ENCODE measurements at regions not wholly inside any gene's neighbourhood (a gene's known extent, or its start where the extent isn't known, plus 50 kb on each side); places are given as distances from the start of the nearest gene placed in this dataset.
"Not testable (repeated sequence)": the region's sequence is repeated elsewhere in the genome, so short reads cannot be mapped to it uniquely, and the experiment has no call there.

- DNase-seq: no peak
These were observed 259.2 kb downstream of the C3orf38 start for GRCh38 chr3:88408935-88409334.

DNA sequence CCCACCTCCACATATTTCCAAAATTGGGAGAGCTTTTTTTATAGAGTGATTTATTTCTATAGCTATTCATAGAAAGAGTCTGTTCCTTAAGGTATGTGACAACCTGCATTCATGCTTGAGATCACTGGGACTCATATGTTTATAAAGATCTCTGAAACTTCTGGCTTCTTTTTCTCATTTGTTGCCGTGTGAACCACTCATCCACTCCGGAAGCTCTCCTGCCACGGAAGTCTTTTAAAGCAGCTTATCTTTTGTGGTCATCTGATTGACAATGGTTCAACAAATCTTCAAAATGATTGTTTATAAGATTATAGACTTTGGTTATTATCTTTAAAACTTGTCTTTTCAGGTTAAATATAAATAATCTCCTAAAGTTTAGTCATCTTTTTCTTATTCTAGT lies 260.5 kb downstream of the C3orf38 start:
- DNase-seq: no peak

DNA sequence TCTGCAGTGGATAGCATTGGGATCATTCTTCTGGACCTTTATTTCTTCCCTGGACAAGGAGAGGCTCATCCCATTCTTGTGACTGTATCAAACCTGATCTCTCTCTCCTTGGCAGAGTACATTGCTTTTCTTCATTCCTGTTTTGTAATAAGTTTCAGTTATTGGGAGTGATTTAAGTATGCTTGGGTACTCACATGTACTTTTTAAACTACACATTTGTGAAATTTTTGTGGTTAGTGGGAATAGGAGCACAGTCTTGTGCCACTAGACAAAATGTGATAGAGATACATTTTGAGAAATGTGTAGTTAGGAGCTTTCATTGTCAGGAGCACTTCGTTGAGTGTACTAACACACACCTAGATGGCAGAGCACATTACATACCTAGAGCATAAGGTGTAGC lies 262.6 kb downstream of the C3orf38 start:
- no peak for DNase-seq

DNA sequence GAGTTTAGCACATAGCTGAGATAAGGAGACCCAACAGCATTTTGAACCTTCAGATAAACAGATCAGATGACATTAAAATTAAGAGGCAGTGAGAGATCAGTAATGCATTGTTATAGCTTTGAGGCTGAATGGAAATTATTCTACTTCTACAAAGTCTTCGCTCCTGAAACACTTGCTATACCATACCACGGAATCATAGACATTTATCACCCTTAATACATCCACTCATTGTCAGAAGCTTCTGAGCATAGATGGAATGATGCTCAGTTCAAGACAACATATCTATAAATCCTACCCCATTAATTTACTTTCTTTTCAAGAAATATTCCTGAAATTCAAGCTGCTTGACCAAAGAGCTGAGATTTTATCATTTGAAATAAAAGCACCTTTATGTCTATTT lies 266.7 kb downstream of the C3orf38 start:
- DNase-seq: no peak

DNA sequence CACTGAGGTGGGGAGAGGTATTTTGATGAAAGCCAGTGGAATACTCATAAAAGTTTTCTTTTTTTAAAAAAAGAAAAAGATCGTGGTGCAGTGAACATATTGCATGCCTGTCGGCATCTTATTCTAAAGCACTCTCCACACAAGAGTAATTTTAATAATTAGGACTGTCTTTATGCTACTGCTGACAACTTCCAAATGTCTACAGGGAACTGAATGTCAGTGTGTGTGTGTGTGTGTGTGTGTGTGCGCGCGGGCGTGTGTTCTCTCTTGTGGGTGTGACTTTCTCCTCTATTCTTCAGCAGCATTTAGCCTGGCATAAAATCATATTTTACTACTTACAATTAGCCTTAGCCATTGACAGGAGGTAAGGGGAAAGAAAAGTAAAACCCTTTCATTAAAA lies 268.5 kb downstream of the C3orf38 start:
- no peak for DNase-seq

- no peak for DNase-seq
These were observed 283.8 kb downstream of the C3orf38 start for GRCh38 chr3:88433568-88433967.

GRCh38 chr3:88434001-88434400 lies 284.2 kb downstream of the C3orf38 start:
- DNase-seq: no peak

DNA sequence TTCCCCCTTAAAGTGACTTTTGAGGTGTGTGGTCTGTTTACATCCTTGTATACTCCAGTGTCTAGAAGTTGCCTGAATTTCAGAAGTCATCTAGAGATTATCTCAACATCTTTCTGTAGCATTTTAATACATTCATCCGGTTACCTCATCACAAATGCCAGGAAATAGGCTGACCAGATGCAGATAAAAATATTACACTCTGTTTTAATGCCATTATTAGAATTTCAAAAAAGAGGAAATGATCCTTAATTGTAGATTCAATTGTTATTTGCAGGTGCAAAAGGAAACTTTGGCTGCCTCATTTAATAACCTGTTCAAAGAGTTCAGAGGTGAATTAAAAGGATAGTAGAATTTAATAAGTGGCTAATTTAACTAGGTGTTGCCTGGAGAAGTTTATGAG lies 290.9 kb downstream of the C3orf38 start:
- DNase-seq: no peak

DNA sequence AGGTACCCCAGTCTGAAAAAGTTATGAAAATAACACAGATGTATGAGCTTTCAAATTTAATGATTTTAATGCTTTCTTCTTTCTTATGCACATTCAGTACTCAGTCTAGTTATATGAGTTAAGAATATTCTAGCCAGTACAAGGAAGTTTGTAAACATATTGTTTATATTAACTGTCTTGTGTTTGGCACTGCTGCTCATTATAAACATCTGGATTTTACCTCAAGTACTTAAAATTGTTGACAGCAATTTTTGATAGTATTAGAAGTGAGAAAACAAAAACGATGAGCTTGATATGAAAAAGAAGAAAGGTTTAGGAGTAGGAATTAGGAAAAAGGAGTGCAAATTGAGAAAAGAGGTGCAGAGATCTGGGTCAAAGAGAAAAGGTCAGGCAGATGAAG lies 293.3 kb downstream of the C3orf38 start:
- DNase-seq: no peak

GRCh38 chr3:88444251-88444650 lies 294.5 kb downstream of the C3orf38 start:
- no peak for DNase-seq

- DNase-seq: no peak
These were observed 302.5 kb downstream of the C3orf38 start for GRCh38 chr3:88452228-88452627.

DNA sequence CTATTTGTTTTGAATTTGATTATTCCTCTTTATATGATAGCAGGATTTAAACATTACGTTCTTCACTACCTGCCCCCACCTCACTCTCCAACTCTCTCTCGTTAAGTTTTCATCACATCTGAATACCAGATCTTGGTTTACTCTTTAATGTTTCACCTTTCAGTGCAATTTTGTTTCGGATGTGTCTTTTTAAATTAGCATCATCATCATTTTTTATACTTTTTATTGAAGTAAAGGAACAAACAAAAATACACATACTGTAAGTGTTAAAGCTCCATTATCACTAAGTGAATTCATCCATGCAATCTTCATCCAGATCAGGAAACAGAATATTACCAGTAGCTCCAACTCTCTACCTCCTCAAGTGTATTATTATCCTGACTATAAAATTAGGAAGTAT lies 310.6 kb downstream of the C3orf38 start:
- DNase-seq: no peak

GRCh38 chr3:88462230-88462629 lies 312.5 kb downstream of the C3orf38 start:
- no peak for DNase-seq

GRCh38 chr3:88467191-88467590 lies 317.4 kb downstream of the C3orf38 start:
- DNase-seq: no peak

DNA sequence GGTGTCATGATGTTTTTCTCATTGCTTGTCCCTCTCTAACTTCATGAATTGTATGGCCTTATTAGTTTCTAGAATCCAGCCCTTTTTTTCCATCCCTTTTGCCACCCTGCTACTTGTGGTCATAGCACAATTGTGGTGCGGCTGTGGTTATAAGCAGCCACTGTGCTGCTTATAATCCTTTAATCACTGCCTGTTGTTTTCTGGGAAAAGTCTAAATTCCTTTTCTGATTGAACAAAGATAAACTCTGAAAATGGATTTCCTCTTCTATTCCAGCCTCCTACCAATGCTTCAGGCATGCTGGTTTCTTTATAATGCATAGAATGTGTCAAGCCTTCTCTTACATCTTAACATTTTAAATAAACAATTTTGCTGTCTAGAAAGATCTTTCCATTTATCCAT lies 319.5 kb downstream of the C3orf38 start:
- DNase-seq: no peak

DNA sequence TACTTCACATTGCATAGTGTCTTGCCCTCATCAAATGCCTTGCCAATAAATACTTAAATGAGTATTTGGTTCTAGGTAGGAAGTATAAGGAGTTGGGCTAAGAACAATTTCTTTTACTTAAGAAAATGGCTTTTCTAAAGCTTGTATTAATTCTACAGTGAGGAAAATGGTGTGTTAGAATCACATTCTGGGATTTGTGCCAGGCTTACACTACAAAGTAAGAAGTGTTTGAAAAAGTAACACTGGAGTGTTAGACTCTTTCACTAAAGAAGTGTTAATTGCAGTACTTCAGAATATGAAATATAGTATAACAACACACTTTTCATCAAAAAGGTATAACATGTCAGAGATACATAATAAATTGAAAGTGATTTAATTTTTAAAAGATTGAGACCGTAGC lies 328.7 kb downstream of the C3orf38 start:
- no peak for DNase-seq

DNA sequence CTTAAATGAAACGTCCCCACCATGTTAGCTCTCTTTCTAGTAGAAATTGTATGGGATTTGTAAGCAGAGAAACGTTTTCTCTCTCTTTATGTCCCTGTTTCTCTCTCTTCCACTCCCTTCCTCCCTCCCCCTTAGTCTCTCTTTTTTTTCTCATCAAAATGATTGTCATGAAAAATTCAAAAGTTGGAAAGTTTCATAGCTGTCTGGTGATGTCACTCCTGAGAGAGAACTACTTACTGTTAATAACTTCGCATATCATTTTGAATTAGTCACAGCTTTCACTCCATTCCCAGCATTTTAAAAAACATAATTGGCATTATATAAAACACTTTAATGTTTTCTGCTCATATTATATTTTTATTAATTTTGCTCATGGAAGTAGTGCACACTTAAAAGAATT lies 331.1 kb downstream of the C3orf38 start:
- DNase-seq: no peak

DNA sequence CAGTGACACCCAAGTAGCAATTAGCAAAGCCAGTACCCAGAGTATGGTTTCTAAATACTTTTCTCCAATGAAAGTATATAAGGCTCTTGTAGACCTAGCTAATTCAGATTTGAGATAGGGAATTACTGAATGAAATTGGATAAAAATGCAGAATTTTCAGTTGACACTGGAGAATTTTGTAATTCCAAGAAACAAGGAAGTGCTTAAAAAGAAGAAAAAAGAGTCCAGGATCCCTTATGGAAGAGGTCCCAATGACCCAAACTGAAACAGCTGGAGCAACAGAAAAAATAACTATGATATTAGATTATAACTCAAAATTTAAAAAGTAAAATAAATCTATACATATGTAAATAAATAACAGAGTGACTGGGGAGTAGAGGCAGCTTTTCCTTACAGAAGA lies 335.2 kb downstream of the C3orf38 start:
- no peak for DNase-seq

- DNase-seq: not testable (repeated sequence)
These were observed 359.1 kb downstream of the C3orf38 start for GRCh38 chr3:88508818-88509217.

DNA sequence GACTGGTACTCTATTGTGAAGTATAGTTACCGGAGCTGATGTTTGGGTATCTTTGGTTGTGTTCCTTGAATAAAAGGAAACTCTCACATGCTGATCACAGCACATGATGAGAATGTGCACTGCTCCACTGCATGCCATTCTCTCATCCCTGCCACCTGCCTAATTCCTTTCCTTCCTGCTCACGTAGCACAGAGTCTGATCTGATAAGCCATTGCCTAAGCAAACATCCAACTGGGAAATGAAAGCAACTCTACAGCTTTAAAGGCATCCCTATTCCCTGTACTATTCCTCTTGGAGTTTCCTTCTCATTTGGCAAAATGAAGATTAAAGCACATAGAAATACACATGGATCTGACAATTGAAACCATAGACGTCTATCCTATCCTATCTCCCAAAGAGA lies 359.8 kb downstream of the C3orf38 start:
- no peak for DNase-seq

DNA sequence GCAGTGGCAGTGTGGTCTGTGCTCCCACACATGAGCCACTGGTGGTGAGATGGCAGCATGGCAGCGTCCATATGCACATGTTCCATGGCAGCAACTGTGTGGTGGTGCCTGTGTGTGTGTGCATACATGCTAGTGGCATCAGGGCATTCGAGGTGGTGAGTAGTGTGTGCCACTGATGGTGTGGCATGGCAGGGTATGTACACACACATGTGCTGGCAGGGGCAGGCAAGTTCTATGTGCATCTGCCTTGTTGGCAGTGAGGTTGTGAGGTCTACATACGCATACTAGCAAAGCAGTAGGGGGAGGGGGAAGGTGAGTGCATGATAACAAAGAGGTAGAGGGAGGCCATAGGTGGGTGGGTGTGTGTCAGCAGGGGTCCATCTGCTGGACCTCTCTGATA lies 378.7 kb downstream of the C3orf38 start:
- no peak for DNase-seq

- no peak for DNase-seq
These were observed 384.8 kb downstream of the C3orf38 start for GRCh38 chr3:88534534-88534933.

GRCh38 chr3:88535563-88535962 lies 385.8 kb downstream of the C3orf38 start:
- DNase-seq: no peak

DNA sequence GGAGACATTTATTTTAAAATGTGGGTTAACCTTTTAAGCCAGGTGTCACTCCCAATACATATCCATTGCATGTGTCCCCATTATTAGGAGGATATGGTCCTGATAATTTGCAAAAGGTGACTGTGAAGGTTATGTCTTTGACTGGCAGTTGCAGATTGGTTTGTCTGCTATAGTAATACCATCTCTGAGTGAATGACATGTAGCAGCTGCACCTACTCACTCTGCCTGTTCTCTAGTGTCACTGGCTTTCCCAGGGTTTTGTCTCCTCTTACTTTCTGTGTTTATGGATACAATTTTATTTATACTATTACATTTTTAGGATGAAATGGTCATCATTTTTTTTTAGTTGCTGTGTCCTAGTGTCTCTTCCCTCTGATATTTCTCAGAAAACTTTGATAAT lies 393.2 kb downstream of the C3orf38 start:
- no peak for DNase-seq

DNA sequence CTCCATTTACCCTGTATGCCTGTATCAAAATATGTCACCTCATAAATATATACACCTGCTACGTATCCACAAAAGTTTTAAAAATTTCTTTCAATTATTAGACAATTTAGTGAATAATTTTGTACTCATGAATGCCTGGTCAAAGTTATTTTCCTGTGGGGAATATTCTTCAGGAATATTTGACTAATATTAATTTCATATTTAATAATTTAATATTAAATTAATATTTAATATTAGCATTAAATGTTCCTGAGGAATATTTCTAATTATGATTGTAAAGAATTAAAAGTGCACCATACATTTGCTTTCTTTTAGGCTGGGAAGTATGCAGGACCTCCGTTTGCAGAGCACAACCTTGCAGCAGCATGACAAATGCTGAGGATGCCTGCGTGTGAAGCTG lies 422.7 kb downstream of the C3orf38 start:
- no peak for DNase-seq

GRCh38 chr3:88573472-88573871 lies 423.7 kb downstream of the C3orf38 start:
- DNase-seq: no peak
